ENCODE measurements at regions not wholly inside any gene's neighbourhood (a gene's known extent, or its start where the extent isn't known, plus 50 kb on each side); places are given as distances from the start of the nearest gene placed in this dataset.

- no peak overlapping the region for H3K4me2 ChIP-seq (ENCODE audit: low read depth, low read length)
- CTCF ChIA-PET (ENCODE audit: low intra/inter-chr PET ratio, low total read pairs) = no interaction called here
- H3K27ac ChIP-seq (ENCODE audit: extremely low read length, insufficient read depth, low read length) = no peak overlapping the region
Observed at GRCh38 chr6:51027283-51028065, 208.8 kb downstream of the TFAP2B start.

More at GRCh38 chr6:51027283-51028065, 208.8 kb downstream of the TFAP2B start:
- no peak for ATAC-seq
- no peak for FAIRE-seq
- in situ Hi-C loops (cut with HindIII; ENCODE audit: extremely low pct_ligation_motif_present, low pct_unique_long_range_greater_than_20kb) (no loop called here), intact Hi-C loops (cut with micrococcal nuclease; ENCODE audit: unreplicated experiment) (no loop called here)
- BruUV-seq (replicated peaks) = no TSS peak
- 23% methylated on average over 5 of the region's 5 CpGs for WGBS (ENCODE audit: low lambda C conversion rate)
- Histone ChIP-seq H3K36me3 (replicated peaks in 1 of 2; ENCODE audit: control insufficient read depth in 1 of 2, insufficient read depth in 2 of 2, low read length in 2 of 2) (no peaks in the 10 kb centered on the region), H2AFZ (ENCODE audit: low read length) (no peak overlapping the region), H3K4me1 (ENCODE audit: insufficient read depth, low read length) (0 out of 2 replicates have a peak, but pooled peaks cover 11% of the 10 kb centered on the region), H3K79me2 (ENCODE audit: insufficient read depth, low read length) (no peaks in the 10 kb centered on the region), H3K4me3 (replicated peaks in 1 of 3; ENCODE audit: insufficient read depth in 1 of 3, low read depth in 2 of 3, low read length in 3 of 3) (no peak overlapping the region), H3K9ac (ENCODE audit: insufficient read depth, low read depth, low read length) (no peak overlapping the region), H4K20me1 (ENCODE audit: insufficient read depth, low read length) (no peaks in the 10 kb centered on the region), H3K9me3 (ENCODE audit: low read length) (no peaks in the 10 kb centered on the region; the same call in 1 of the 2 replicates), H3K27me3 (ENCODE audit: control insufficient read depth in 1 of 2, insufficient read depth in 2 of 2, low read length in 2 of 2) (no peaks in the 10 kb centered on the region)
- POLR2A ChIA-PET = no interaction called here
- DNase-seq (ENCODE audit: low spot score) = no peak
- TF ChIP-seq HNRNPUL1 (IDR thresholded peaks at IDR 0.05; ENCODE audit: low read depth, low read length) (no peak), REST (IDR thresholded peaks at IDR 0.05; ENCODE audit: borderline replicate concordance in 1 of 2, low read depth in 1 of 2, low read length in 2 of 2) (no peak), CEBPG (CRISPR knock-in tag; IDR thresholded peaks at IDR 0.05) (no peak), HOXA3 (CRISPR knock-in tag; IDR thresholded peaks at IDR 0.05) (no peak), KAT8 (CRISPR knock-in tag; IDR thresholded peaks at IDR 0.05) (no peak), SSRP1 (CRISPR knock-in tag; IDR thresholded peaks at IDR 0.05) (no peak), NFIB (CRISPR knock-in tag; IDR thresholded peaks at IDR 0.05; ENCODE audit: borderline replicate concordance) (no peak), MIER2 (CRISPR knock-in tag; IDR thresholded peaks at IDR 0.05) (no peak)
